Gastrocnemius medialis (tissue), 4 donors: ENCODE measurements at regions not wholly inside any gene's neighbourhood (a gene's known extent, or its start where the extent isn't known, plus 50 kb on each side); places are given as distances from the start of the nearest gene placed in this dataset.

Experiments used
- ATAC-seq, 2 donors: fragments of 150-250 bp; one replicate each; pipeline ENCODE4 v1.9.1; 2016
- DNase-seq, 2 donors: peaks; one replicate each; pipeline ENCODE4 v3.0.0-alpha.2; 2019
- H3K27ac ChIP-seq, 4 donors: fragments of 200-600 bp; sonication (generic); 1 replicate in 1 of 4; 2 replicates in 3 of 4; pipeline ENCODE4 v1.5.1; 2016 to 2018; ENCODE audit warnings: mild to moderate bottlenecking in 2 of 4, moderate library complexity in 1 of 4
- H3K27me3 ChIP-seq, 3 donors: fragments of 200-600 bp; sonication (generic) in 2 of 3; 1 replicate in 1 of 3; 2 replicates in 2 of 3; pipeline versions ENCODE4 v1.5.1 to v1.6.0; 2016 to 2019; ENCODE audit warnings: mild to moderate bottlenecking in 1 of 3, moderate library complexity in 1 of 3
- H3K36me3 ChIP-seq, 2 donors: fragments of 200-600 bp; sonication (generic) in 1 of 2; one replicate each; pipeline ENCODE4 v1.5.1; 2017 to 2018
- H3K4me1 ChIP-seq, 2 donors: fragments of 200-600 bp; sonication (generic) in 1 of 2; one replicate each; pipeline ENCODE4 v1.5.1; 2016 to 2017; ENCODE audit warnings: mild to moderate bottlenecking in 2 of 2
- H3K4me3 ChIP-seq, 4 donors: fragments of 200-600 bp; sonication (generic) in 3 of 4; 1 replicate in 1 of 4; 2 replicates in 3 of 4; pipeline ENCODE4 v1.5.1; 2016 to 2019; ENCODE audit warnings: mild to moderate bottlenecking in 2 of 4
- H3K9me3 ChIP-seq, 3 donors: fragments of 200-600 bp; sonication (generic) in 2 of 3; 1 replicate in 1 of 3; 2 replicates in 2 of 3; pipeline ENCODE4 v1.5.1; 2016 to 2019
- CTCF ChIP-seq, 5 experiments: fragments of 450-650 bp in 3 of 5; fragments of 200-600 bp in 2 of 5; sonication (generic) in 2 of 5; IDR thresholded peaks in 4 of 5; conservative IDR thresholded peaks in 1 of 5; 1 replicate in 4 of 5; 2 replicates in 1 of 5; pipeline ENCODE4 v1.5.1; 2016 to 2019; ENCODE audit warnings: antibody characterized with exemption in 5 of 5, mild to moderate bottlenecking in 3 of 5, moderate library complexity in 3 of 5
- POLR2A ChIP-seq, 2 donors: fragments of 450-650 bp; IDR thresholded peaks; one replicate each; pipeline ENCODE4 v1.6.1; 2017; ENCODE audit warnings: antibody characterized with exemption in 2 of 2, mild to moderate bottlenecking in 2 of 2, moderate library complexity in 2 of 2
- in situ Hi-C, 4 donors: fragments of 200-750 bp; cut with MboI; loops; one replicate each; pipeline versions ENCODE4 v1.15.0 to v1.8.0; 2017; ENCODE audit warnings: low sequenced_read_pairs in 4 of 4
- intact Hi-C: fragments of 100-400 bp; cut with DNase I; formaldehyde crosslinking; loops from one replicate; pipeline ENCODE4 v1.15.1; 2023; ENCODE audit warnings: low total_unique reads

GRCh38 chr7:395643-396042 is 105.7 kb downstream of the FOXL3 start:
- TF ChIP-seq POLR2A (IDR thresholded peaks at IDR 0.05) (no peak), CTCF (IDR thresholded peaks at IDR 0.05 in 4 of 5, conservative IDR thresholded peaks at IDR 0.05 in 1 of 5) (no peak)
- DNase-seq, result no peak
- intact Hi-C loops, result no loop called here

GRCh38 chr7:398888-399287 is 108.9 kb downstream of the FOXL3 start:
- TF ChIP-seq CTCF (IDR thresholded peaks at IDR 0.05 in 4 of 5, conservative IDR thresholded peaks at IDR 0.05 in 1 of 5) (no peak), POLR2A (IDR thresholded peaks at IDR 0.05) (no peak)
- no peaks in the 10 kb centered on the region for H3K4me1 ChIP-seq
- in situ Hi-C loops (no loop called here), intact Hi-C loops (no loop called here)
- H3K36me3 ChIP-seq, result no peaks in the 10 kb centered on the region
- no peak overlapping the region for H3K27ac ChIP-seq
- DNase-seq, result no peak
- H3K4me3 ChIP-seq, result no peak overlapping the region
- peaks cover 0 to 3% (median 0%) of the 10 kb centered on the region in 3 donors for H3K9me3 ChIP-seq
- peaks cover 0 to 4% (median 0%) of the 10 kb centered on the region in 3 donors for H3K27me3 ChIP-seq
- ATAC-seq, result no peak

More at GRCh38 chr7:395643-396042, 105.7 kb downstream of the FOXL3 start:
- Histone ChIP-seq H3K27ac (no peak overlapping the region), H3K36me3 (no peaks in the 10 kb centered on the region), H3K9me3 (peaks cover 0 to 3% (median 0%) of the 10 kb centered on the region in 3 donors), H3K27me3 (peaks cover 0 to 4% (median 0%) of the 10 kb centered on the region in 3 donors), H3K4me1 (no peaks in the 10 kb centered on the region), H3K4me3 (peak overlapping the region in 1 of 4 donors; percentile 25)
- ATAC-seq, result no peak
- in situ Hi-C loops, result no loop called here

GRCh38 chr7:400901-401485 is 111.0 kb downstream of the FOXL3 start:
- H3K36me3 ChIP-seq, result no peaks in the 10 kb centered on the region
- peaks cover 0 to 3% (median 0%) of the 10 kb centered on the region in 3 donors for H3K9me3 ChIP-seq
- peak in 1 of 2 donors; percentile 1 for DNase-seq
- intact Hi-C loops, result no loop called here
- in situ Hi-C loops, result no loop called here
- TF ChIP-seq CTCF (IDR thresholded peaks at IDR 0.05 in 4 of 5, conservative IDR thresholded peaks at IDR 0.05 in 1 of 5), result no peak
- no peak for TF ChIP-seq POLR2A (IDR thresholded peaks at IDR 0.05)
- H3K4me3 ChIP-seq, result no peak overlapping the region
- H3K27me3 ChIP-seq, result peaks cover 10 to 13% (median 12%) of the 10 kb centered on the region in 3 donors
- no peak for ATAC-seq
- no peak overlapping the region for H3K27ac ChIP-seq
- no peaks in the 10 kb centered on the region for H3K4me1 ChIP-seq

GRCh38 chr7:401495-401894 is 111.5 kb downstream of the FOXL3 start:
- DNase-seq (no peak), ATAC-seq (no peak)
- intact Hi-C loops (no loop called here), in situ Hi-C loops (no loop called here)
- Histone ChIP-seq H3K9me3 (peaks cover 0 to 3% (median 0%) of the 10 kb centered on the region in 3 donors), H3K4me1 (no peaks in the 10 kb centered on the region), H3K27ac (no peak overlapping the region), H3K27me3 (peaks cover 10 to 14% (median 14%) of the 10 kb centered on the region in 3 donors), H3K4me3 (no peak overlapping the region), H3K36me3 (no peaks in the 10 kb centered on the region)
- TF ChIP-seq POLR2A (IDR thresholded peaks at IDR 0.05), result no peak

GRCh38 chr7:404812-405488 is 114.7 kb downstream of the PDGFA start:
- ATAC-seq (no peak), DNase-seq (no peak)
- H3K4me3 ChIP-seq, result no peak overlapping the region
- TF ChIP-seq POLR2A (IDR thresholded peaks at IDR 0.05) (no peak), CTCF (IDR thresholded peaks at IDR 0.05 in 4 of 5, conservative IDR thresholded peaks at IDR 0.05 in 1 of 5) (no peak)
- H3K4me1 ChIP-seq, result no peaks in the 10 kb centered on the region
- no peaks in the 10 kb centered on the region for H3K9me3 ChIP-seq
- peaks cover 14 to 35% (median 19%) of the 10 kb centered on the region in 3 donors for H3K27me3 ChIP-seq
- H3K36me3 ChIP-seq, result no peaks in the 10 kb centered on the region
- no peak overlapping the region for H3K27ac ChIP-seq
- intact Hi-C loops, result no loop called here
- in situ Hi-C loops, result no loop called here
